GM23338 (cell line): ENCODE measurements at regions not wholly inside any gene's neighbourhood (a gene's known extent, or its start where the extent isn't known, plus 50 kb on each side); places are given as distances from the start of the nearest gene placed in this dataset.

Experiments used
- ATAC-seq: fragments of 200-7000 bp; cut with Tn5 transposase; 3 replicates; pipeline ENCODE4 v1.9.1; 2020
- DNase-seq: peaks from one replicate; pipeline ENCODE4 v3.0.0-alpha.2; 2015; ENCODE audit warnings: low spot score
- H2AFZ ChIP-seq: fragments of 200-600 bp; sonication (generic); 2 replicates; pipeline ENCODE4 v1.8.0; 2016; ENCODE audit warnings: antibody characterized with exemption, mild to moderate bottlenecking, moderate library complexity
- H3F3A ChIP-seq: fragments of 200-600 bp; sonication (generic); replicated peaks from 2 replicates; pipeline ENCODE4 v1.8.0; 2017; ENCODE audit warnings: antibody characterized with exemption, mixed run types, low read depth
- H3K27ac ChIP-seq: fragments of 200-600 bp; sonication (generic); 2 replicates; pipeline ENCODE4 v1.6.1; 2016; ENCODE audit warnings: low read depth
- H3K27me3 ChIP-seq: fragments of 200-600 bp; sonication (generic); 2 replicates; pipeline ENCODE4 v1.8.0; 2016; ENCODE audit warnings: mild to moderate bottlenecking, mixed run types, moderate library complexity; ENCODE audit not compliant: insufficient read depth
- H3K36me3 ChIP-seq: fragments of 200-600 bp; sonication (generic); 2 replicates; pipeline ENCODE4 v1.8.0; 2016; ENCODE audit warnings: mild to moderate bottlenecking; ENCODE audit not compliant: insufficient read depth
- H3K4me1 ChIP-seq: fragments of 200-600 bp; sonication (generic); 2 replicates; pipeline ENCODE4 v1.8.0; 2016; ENCODE audit warnings: mild to moderate bottlenecking, moderate library complexity; ENCODE audit not compliant: insufficient read depth
- H3K4me2 ChIP-seq: fragments of 200-600 bp; sonication (generic); 2 replicates; pipeline ENCODE4 v1.7.1; 2017; ENCODE audit warnings: mixed run types
- H3K4me3 ChIP-seq: fragments of 200-600 bp; sonication (generic); 2 replicates; pipeline ENCODE4 v1.6.1; 2016; ENCODE audit warnings: mixed run types
- H3K79me2 ChIP-seq: fragments of 200-600 bp; sonication (generic); replicated peaks from 2 replicates; pipeline ENCODE4 v1.8.0; 2017; ENCODE audit warnings: mild to moderate bottlenecking; ENCODE audit not compliant: insufficient read depth
- H3K9me2 ChIP-seq: fragments of 200-600 bp; sonication (generic); 2 replicates; pipeline ENCODE4 v1.8.0; 2017; ENCODE audit not compliant: insufficient read depth
- H4K20me1 ChIP-seq: fragments of 200-600 bp; sonication (generic); replicated peaks from 2 replicates; pipeline ENCODE4 v1.8.0; 2017; ENCODE audit warnings: mild to moderate bottlenecking; ENCODE audit not compliant: insufficient read depth
- H3K27ac Mint-ChIP-seq: 2 replicates; pipeline ENCODE4 v1.8.0; 2020; ENCODE audit warnings: inconsistent platforms, mild to moderate bottlenecking, moderate library complexity, mixed read lengths
- H3K27me3 Mint-ChIP-seq: 3 replicates; pipeline ENCODE4 v1.8.0; 2022; ENCODE audit warnings: low read depth, mild to moderate bottlenecking, moderate library complexity, mixed read lengths, inconsistent platforms; ENCODE audit not compliant: insufficient read depth, poor library complexity
- H3K36me3 Mint-ChIP-seq: 3 replicates; pipeline ENCODE4 v1.8.0; 2021; ENCODE audit warnings: low read depth, mild to moderate bottlenecking, inconsistent platforms, moderate library complexity, mixed read lengths
- H3K4me1 Mint-ChIP-seq: 3 replicates; pipeline ENCODE4 v1.8.0; 2020; ENCODE audit warnings: mild to moderate bottlenecking, inconsistent platforms, mixed read lengths
- H3K4me3 Mint-ChIP-seq: 3 replicates; pipeline ENCODE4 v1.8.0; 2021; ENCODE audit warnings: moderate library complexity, mild to moderate bottlenecking, inconsistent platforms, mixed read lengths
- H3K9me3 Mint-ChIP-seq: 3 replicates; pipeline ENCODE4 v1.8.0; 2020; ENCODE audit warnings: moderate library complexity, mild to moderate bottlenecking, inconsistent platforms, mixed read lengths
- CREB1 ChIP-seq: fragments of 250-450 bp; sonication (Bioruptor Pico); IDR thresholded peaks from 2 replicates; pipeline ENCODE4 v1.5.0; 2020; ENCODE audit warnings: low read depth, mild to moderate bottlenecking, moderate library complexity
- ETS1 ChIP-seq: IDR thresholded peaks from 2 replicates; pipeline ENCODE4 v1.6.1; 2016; ENCODE audit warnings: antibody characterized with exemption
- EZH2 ChIP-seq: fragments of 200-600 bp; sonication (generic); IDR thresholded peaks from one replicate; pipeline ENCODE4 v1.8.0; 2017; ENCODE audit warnings: antibody characterized with exemption, mild to moderate bottlenecking, low read depth; ENCODE audit not compliant: unreplicated experiment
- EZH2phosphoT487 ChIP-seq: fragments of 200-600 bp; sonication (generic); IDR thresholded peaks from one replicate; pipeline ENCODE4 v1.8.1; 2018; ENCODE audit warnings: antibody characterized with exemption; ENCODE audit not compliant: unreplicated experiment
- JUNB ChIP-seq: IDR thresholded peaks from one replicate; pipeline ENCODE4 v1.6.1; 2016; ENCODE audit warnings: antibody characterized with exemption; ENCODE audit not compliant: unreplicated experiment
- NANOG ChIP-seq: IDR thresholded peaks from 2 replicates; pipeline ENCODE4 v1.6.1; 2016; ENCODE audit warnings: antibody characterized with exemption, borderline replicate concordance
- POLR2AphosphoS5 ChIP-seq: IDR thresholded peaks from 2 replicates; pipeline ENCODE4 v1.6.1; 2016; ENCODE audit warnings: antibody characterized with exemption, low read depth
- REST ChIP-seq: IDR thresholded peaks from one replicate; pipeline ENCODE4 v1.6.1; 2018; ENCODE audit warnings: antibody characterized with exemption; ENCODE audit not compliant: unreplicated experiment
- STAT1 ChIP-seq: IDR thresholded peaks from one replicate; pipeline ENCODE4 v1.6.1; 2016; ENCODE audit warnings: antibody characterized with exemption; ENCODE audit not compliant: unreplicated experiment
- ZNF114 ChIP-seq: fragments of 250-450 bp; sonication (Bioruptor Pico); IDR thresholded peaks from 2 replicates; pipeline ENCODE4 v1.5.0; 2020; ENCODE audit warnings: mild to moderate bottlenecking, moderate library complexity
- ZNF331 ChIP-seq: fragments of 250-450 bp; sonication (Bioruptor Pico); IDR thresholded peaks from 2 replicates; pipeline ENCODE4 v1.5.0; 2020; ENCODE audit warnings: low read depth, mild to moderate bottlenecking, moderate library complexity
- ZNF462 ChIP-seq: fragments of 250-450 bp; sonication (Bioruptor Pico); IDR thresholded peaks from 2 replicates; pipeline ENCODE4 v1.5.0; 2020; ENCODE audit warnings: mild to moderate bottlenecking, moderate library complexity
- TF ChIP-seq, protein P1 (sequence below), 2 experiments: fragments of 200-600 bp in 1 of 2; sonication (generic) in 1 of 2; conservative IDR thresholded peaks; 2 replicates each; pipeline versions ENCODE4 v1.5.1 to v1.6.1; 2016 to 2017; ENCODE audit warnings: antibody characterized with exemption in 2 of 2, low read depth in 2 of 2, mild to moderate bottlenecking in 2 of 2, moderate library complexity in 1 of 2

GRCh38 chr5:44546286-44546685 lies 157.1 kb upstream of the FGF10 start:
- no peaks in the 10 kb centered on the region for H3K79me2 ChIP-seq
- Mint-ChIP-seq H3K9me3 (no peaks in the 10 kb centered on the region), H3K27ac (no peak overlapping the region), H3K4me1 (no peaks in the 10 kb centered on the region), H3K4me3 (no peak overlapping the region), H3K36me3 (no peaks in the 10 kb centered on the region), H3K27me3 (no peaks in the 10 kb centered on the region)
- DNase-seq (no peak), ATAC-seq (no peak)
- peaks cover 12% of the 10 kb centered on the region; the same call in 1 of the 2 replicates for H3K9me2 ChIP-seq
- H3K36me3 ChIP-seq: no peaks in the 10 kb centered on the region
- H3K4me2 ChIP-seq: no peak overlapping the region
- no peak for TF ChIP-seq ZNF331 (CRISPR knock-in tag)
- TF ChIP-seq ZNF114 (CRISPR knock-in tag): no peak
- TF ChIP-seq STAT1: no peak
- no peak for TF ChIP-seq NANOG
- no peak for TF ChIP-seq ETS1
- no peak for TF ChIP-seq REST
- TF ChIP-seq CREB1 (CRISPR knock-in tag): no peak
- no peak for TF ChIP-seq POLR2AphosphoS5
- TF ChIP-seq ZNF462 (CRISPR knock-in tag): no peak
- no peak for TF ChIP-seq EZH2
- TF ChIP-seq, protein P1, sequence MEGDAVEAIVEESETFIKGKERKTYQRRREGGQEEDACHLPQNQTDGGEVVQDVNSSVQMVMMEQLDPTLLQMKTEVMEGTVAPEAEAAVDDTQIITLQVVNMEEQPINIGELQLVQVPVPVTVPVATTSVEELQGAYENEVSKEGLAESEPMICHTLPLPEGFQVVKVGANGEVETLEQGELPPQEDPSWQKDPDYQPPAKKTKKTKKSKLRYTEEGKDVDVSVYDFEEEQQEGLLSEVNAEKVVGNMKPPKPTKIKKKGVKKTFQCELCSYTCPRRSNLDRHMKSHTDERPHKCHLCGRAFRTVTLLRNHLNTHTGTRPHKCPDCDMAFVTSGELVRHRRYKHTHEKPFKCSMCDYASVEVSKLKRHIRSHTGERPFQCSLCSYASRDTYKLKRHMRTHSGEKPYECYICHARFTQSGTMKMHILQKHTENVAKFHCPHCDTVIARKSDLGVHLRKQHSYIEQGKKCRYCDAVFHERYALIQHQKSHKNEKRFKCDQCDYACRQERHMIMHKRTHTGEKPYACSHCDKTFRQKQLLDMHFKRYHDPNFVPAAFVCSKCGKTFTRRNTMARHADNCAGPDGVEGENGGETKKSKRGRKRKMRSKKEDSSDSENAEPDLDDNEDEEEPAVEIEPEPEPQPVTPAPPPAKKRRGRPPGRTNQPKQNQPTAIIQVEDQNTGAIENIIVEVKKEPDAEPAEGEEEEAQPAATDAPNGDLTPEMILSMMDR (conservative IDR thresholded peaks at IDR 0.05; ENCODE audit: low read depth in 2 of 2): no peak
- no peak for TF ChIP-seq JUNB
- TF ChIP-seq EZH2phosphoT487: no peak
- H2AFZ ChIP-seq: no peak overlapping the region
- no peaks in the 10 kb centered on the region for H3K27me3 ChIP-seq
- no peaks in the 10 kb centered on the region for H3K4me1 ChIP-seq
- no peak overlapping the region for H3K27ac ChIP-seq
- no peaks in the 10 kb centered on the region for H3F3A ChIP-seq
- H4K20me1 ChIP-seq: no peaks in the 10 kb centered on the region
- no peak overlapping the region for H3K4me3 ChIP-seq
